IPS DF 4.7 (cell line): ENCODE measurements at regions not wholly inside any gene's neighbourhood (a gene's known extent, or its start where the extent isn't known, plus 50 kb on each side); places are given as distances from the start of the nearest gene placed in this dataset.

ENCODE experiments used
- DNase-seq: peaks from one replicate; pipeline ENCODE4 v3.0.0-alpha.2; 2013; ENCODE audit warnings: low spot score; ENCODE audit errors: extremely low read depth

DNA sequence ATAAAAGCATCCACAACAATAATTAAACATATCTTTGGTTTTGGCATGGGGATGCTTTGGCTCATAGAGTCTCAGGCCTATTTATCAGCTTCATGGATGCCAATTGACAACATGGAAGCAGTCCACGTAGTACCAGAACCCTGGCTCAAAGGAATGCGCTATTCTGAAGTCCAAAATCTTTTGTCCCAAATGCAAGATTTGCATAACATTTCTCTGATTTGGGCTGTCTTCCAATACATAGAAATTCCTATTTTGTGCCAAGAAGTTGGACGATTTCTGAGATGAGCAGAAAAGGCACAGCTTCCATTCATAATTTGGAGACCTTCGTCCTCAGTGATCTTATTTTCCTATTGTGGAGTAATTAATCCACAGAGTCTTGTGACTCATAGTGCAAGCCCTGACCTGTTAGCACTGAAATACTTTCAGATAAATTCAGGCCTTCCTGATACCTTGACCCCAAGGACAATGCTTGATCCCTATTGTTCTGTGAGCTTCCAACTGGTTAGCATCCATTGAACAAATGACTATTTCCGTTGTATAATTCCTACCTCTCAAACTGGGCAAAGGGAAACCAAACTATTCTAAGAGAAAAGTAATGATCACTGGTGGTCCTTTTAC is 78.4 kb upstream of the CDH11 start:
- no peak for DNase-seq

- DNase-seq = no peak
Measured at GRCh38 chr16:65196420-65197075, 74.7 kb upstream of the CDH11 start.

DNA sequence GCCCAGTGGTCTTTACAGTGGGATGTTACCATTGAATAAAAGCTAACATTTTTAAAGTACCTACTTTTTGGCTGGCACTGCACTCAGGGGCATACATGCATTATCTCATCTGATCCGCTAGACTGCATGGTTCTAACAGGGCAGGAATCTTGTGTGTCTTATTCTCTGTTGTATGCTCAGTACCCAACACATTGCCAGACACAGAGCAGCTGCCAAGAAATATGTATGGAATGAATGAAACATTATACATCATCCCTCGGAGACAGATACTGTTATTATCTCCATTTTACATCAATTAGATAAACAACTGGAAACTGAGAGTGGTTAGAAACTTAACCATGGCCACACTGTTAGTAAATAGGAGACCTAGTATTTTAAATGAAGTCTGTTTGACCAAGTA is 74.1 kb upstream of the CDH11 start:
- DNase-seq = no peak

GRCh38 chr16:65185241-65185778 is 63.4 kb upstream of the CDH11 start:
- DNase-seq = no peak

- DNase-seq = no peak
Measured at GRCh38 chr16:65181071-65181561, 59.3 kb upstream of the CDH11 start.

- DNase-seq = no peak
Measured at GRCh38 chr16:65178151-65178550, 56.3 kb upstream of the CDH11 start.

GRCh38 chr16:65176603-65177002 is 54.7 kb upstream of the CDH11 start:
- no peak for DNase-seq

DNA sequence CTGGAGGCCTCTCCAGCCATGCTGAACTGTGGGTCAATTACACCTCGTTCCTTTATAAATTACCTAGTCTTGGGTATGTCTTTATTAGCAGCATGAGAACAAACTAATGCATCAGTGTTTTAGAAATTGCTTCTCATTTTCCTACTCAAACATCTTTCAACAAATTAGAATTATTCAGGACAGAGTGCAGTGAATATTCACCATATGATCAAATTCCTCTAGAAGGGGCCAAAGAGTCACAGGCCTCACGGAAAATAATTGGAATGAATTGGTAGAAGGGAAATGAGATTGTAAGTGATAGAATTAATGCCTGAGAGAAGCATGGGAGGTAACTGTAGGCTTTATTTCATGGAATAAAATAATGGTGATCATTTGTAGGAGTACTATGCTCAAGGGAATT is 50.5 kb upstream of the CDH11 start:
- no peak for DNase-seq
